ENCODE measurements at regions not wholly inside any gene's neighbourhood (a gene's known extent, or its start where the extent isn't known, plus 50 kb on each side); places are given as distances from the start of the nearest gene placed in this dataset.

- Histone ChIP-seq H3K4me1 (ENCODE audit: low read length) (peaks cover 19% of the 10 kb centered on the region), H3K27me3 (ENCODE audit: low read depth, low read length) (no peaks in the 10 kb centered on the region), H3K4me2 (ENCODE audit: low read length) (no peak overlapping the region), H3K79me2 (ENCODE audit: low read length) (no peaks in the 10 kb centered on the region), H3K9ac (ENCODE audit: low read length) (no peak overlapping the region), H4K20me1 (ENCODE audit: insufficient read depth, low read length) (no peaks in the 10 kb centered on the region), H3K4me3 (ENCODE audit: low read length) (no peak overlapping the region), H3K36me3 (replicated peaks; ENCODE audit: low read depth, low read length) (peaks cover 4% of the 10 kb centered on the region), H2AFZ (ENCODE audit: low read depth, low read length) (no peak overlapping the region), H3K9me3 (ENCODE audit: insufficient read depth, low read length) (peaks cover 10% of the 10 kb centered on the region; the same call in 1 of the 2 replicates), H3K27ac (ENCODE audit: low read length) (no peak overlapping the region)
- TF ChIP-seq EZH2phosphoT487 (IDR thresholded peaks at IDR 0.05; ENCODE audit: low read depth) (no peak), CTCF (IDR thresholded peaks at IDR 0.05; ENCODE audit: low read depth, low read length) (no peak)
Measured at GRCh38 chr11:128310676-128311445, 276.5 kb downstream of the ETS1 start.

- Histone ChIP-seq H2AFZ (ENCODE audit: low read depth, low read length) (no peak overlapping the region), H3K27ac (ENCODE audit: low read length) (no peak overlapping the region), H3K4me3 (ENCODE audit: low read length) (no peak overlapping the region), H3K79me2 (ENCODE audit: low read length) (no peaks in the 10 kb centered on the region), H4K20me1 (ENCODE audit: insufficient read depth, low read length) (no peaks in the 10 kb centered on the region), H3K36me3 (replicated peaks; ENCODE audit: low read depth, low read length) (peaks cover 4% of the 10 kb centered on the region), H3K4me1 (ENCODE audit: low read length) (peaks cover 25% of the 10 kb centered on the region), H3K9ac (ENCODE audit: low read length) (no peak overlapping the region), H3K9me3 (ENCODE audit: insufficient read depth, low read length) (peaks cover 10% of the 10 kb centered on the region; the same call in 1 of the 2 replicates), H3K27me3 (ENCODE audit: low read depth, low read length) (no peaks in the 10 kb centered on the region), H3K4me2 (ENCODE audit: low read length) (no peak overlapping the region)
- TF ChIP-seq CTCF (IDR thresholded peaks at IDR 0.05; ENCODE audit: low read depth, low read length): no peak
- no peak for TF ChIP-seq EZH2phosphoT487 (IDR thresholded peaks at IDR 0.05; ENCODE audit: low read depth)
Measured at GRCh38 chr11:128310005-128310404, 277.4 kb downstream of the ETS1 start.

GRCh38 chr11:128308794-128309193 is 278.6 kb downstream of the ETS1 start:
- no peak overlapping the region for H3K4me3 ChIP-seq (ENCODE audit: low read length)
- peaks cover 6% of the 10 kb centered on the region; the same call in 1 of the 2 replicates for H3K9me3 ChIP-seq (ENCODE audit: insufficient read depth, low read length)
- peaks cover 2% of the 10 kb centered on the region for H3K36me3 ChIP-seq (replicated peaks; ENCODE audit: low read depth, low read length)
- H3K79me2 ChIP-seq (ENCODE audit: low read length): no peaks in the 10 kb centered on the region
- H3K27me3 ChIP-seq (ENCODE audit: low read depth, low read length): no peaks in the 10 kb centered on the region
- H4K20me1 ChIP-seq (ENCODE audit: insufficient read depth, low read length): no peaks in the 10 kb centered on the region
- H3K4me2 ChIP-seq (ENCODE audit: low read length): no peak overlapping the region
- H3K27ac ChIP-seq (ENCODE audit: low read length): no peak overlapping the region
- H2AFZ ChIP-seq (ENCODE audit: low read depth, low read length): no peak overlapping the region
- H3K9ac ChIP-seq (ENCODE audit: low read length): no peak overlapping the region
- TF ChIP-seq CTCF (IDR thresholded peaks at IDR 0.05; ENCODE audit: low read depth, low read length): no peak
- no peak for TF ChIP-seq EZH2phosphoT487 (IDR thresholded peaks at IDR 0.05; ENCODE audit: low read depth)
- H3K4me1 ChIP-seq (ENCODE audit: low read length): peaks cover 25% of the 10 kb centered on the region

- no peaks in the 10 kb centered on the region for H3K79me2 ChIP-seq (ENCODE audit: low read length)
- no peaks in the 10 kb centered on the region for H3K36me3 ChIP-seq (replicated peaks; ENCODE audit: low read depth, low read length)
- no peak overlapping the region for H3K9ac ChIP-seq (ENCODE audit: low read length)
- no peak overlapping the region for H3K27ac ChIP-seq (ENCODE audit: low read length)
- no peak overlapping the region; the same call in 1 of the 2 replicates for H2AFZ ChIP-seq (ENCODE audit: low read depth, low read length)
- H4K20me1 ChIP-seq (ENCODE audit: insufficient read depth, low read length): no peaks in the 10 kb centered on the region
- no peaks in the 10 kb centered on the region for H3K9me3 ChIP-seq (ENCODE audit: insufficient read depth, low read length)
- no peaks in the 10 kb centered on the region for H3K27me3 ChIP-seq (ENCODE audit: low read depth, low read length)
- no peak for TF ChIP-seq CTCF (IDR thresholded peaks at IDR 0.05; ENCODE audit: low read depth, low read length)
- no peak for TF ChIP-seq EZH2phosphoT487 (IDR thresholded peaks at IDR 0.05; ENCODE audit: low read depth)
- peaks cover 22% of the 10 kb centered on the region for H3K4me1 ChIP-seq (ENCODE audit: low read length)
- no peak overlapping the region for H3K4me2 ChIP-seq (ENCODE audit: low read length)
- no peak overlapping the region for H3K4me3 ChIP-seq (ENCODE audit: low read length)
Measured at GRCh38 chr11:128305588-128305987, 281.8 kb downstream of the ETS1 start.

All from OCI-LY3 (cell line).